Endothelial cell (in vitro differentiated cells): ENCODE measurements at regions not wholly inside any gene's neighbourhood (a gene's known extent, or its start where the extent isn't known, plus 50 kb on each side); places are given as distances from the start of the nearest gene placed in this dataset.

ENCODE experiments used
- DNase-seq: peaks from one replicate; pipeline ENCODE4 v3.0.0; 2021; ENCODE audit warnings: low spot score
- H3K27ac Mint-ChIP-seq: one replicate; pipeline ENCODE4 v1.8.0; 2021; ENCODE audit warnings: mixed read lengths, inconsistent platforms; ENCODE audit not compliant: unreplicated experiment
- H3K27me3 Mint-ChIP-seq: one replicate; pipeline ENCODE4 v1.8.0; 2021; ENCODE audit warnings: mild to moderate bottlenecking, moderate library complexity, mixed read lengths, inconsistent platforms; ENCODE audit not compliant: unreplicated experiment
- H3K36me3 Mint-ChIP-seq: one replicate; pipeline ENCODE4 v1.8.0; 2021; ENCODE audit warnings: mild to moderate bottlenecking, low read depth, mixed read lengths, inconsistent platforms; ENCODE audit not compliant: unreplicated experiment
- H3K4me1 Mint-ChIP-seq: one replicate; pipeline ENCODE4 v1.8.0; 2021; ENCODE audit warnings: mild to moderate bottlenecking, mixed read lengths, inconsistent platforms; ENCODE audit not compliant: unreplicated experiment
- H3K4me3 Mint-ChIP-seq: one replicate; pipeline ENCODE4 v1.8.0; 2021; ENCODE audit warnings: mild to moderate bottlenecking, mixed read lengths, inconsistent platforms; ENCODE audit not compliant: unreplicated experiment
- H3K9me3 Mint-ChIP-seq: one replicate; pipeline ENCODE4 v1.8.0; 2021; ENCODE audit warnings: mixed read lengths, inconsistent platforms; ENCODE audit not compliant: unreplicated experiment
- TF ChIP-seq, protein P1 (sequence below): fragments of 200-600 bp; sonication (generic); IDR thresholded peaks from one replicate; pipeline ENCODE4 v1.5.0; 2021; ENCODE audit warnings: antibody characterized with exemption; ENCODE audit not compliant: unreplicated experiment

GRCh38 chr17:37797206-37797605 lies 52.3 kb upstream of the HNF1B start:
- Mint-ChIP-seq H3K27ac (no peak overlapping the region), H3K9me3 (no peaks in the 10 kb centered on the region), H3K4me1 (peaks cover 2% of the 10 kb centered on the region), H3K4me3 (no peak overlapping the region), H3K27me3 (no peaks in the 10 kb centered on the region), H3K36me3 (no peaks in the 10 kb centered on the region)
- no peak for DNase-seq
- TF ChIP-seq, protein P1, sequence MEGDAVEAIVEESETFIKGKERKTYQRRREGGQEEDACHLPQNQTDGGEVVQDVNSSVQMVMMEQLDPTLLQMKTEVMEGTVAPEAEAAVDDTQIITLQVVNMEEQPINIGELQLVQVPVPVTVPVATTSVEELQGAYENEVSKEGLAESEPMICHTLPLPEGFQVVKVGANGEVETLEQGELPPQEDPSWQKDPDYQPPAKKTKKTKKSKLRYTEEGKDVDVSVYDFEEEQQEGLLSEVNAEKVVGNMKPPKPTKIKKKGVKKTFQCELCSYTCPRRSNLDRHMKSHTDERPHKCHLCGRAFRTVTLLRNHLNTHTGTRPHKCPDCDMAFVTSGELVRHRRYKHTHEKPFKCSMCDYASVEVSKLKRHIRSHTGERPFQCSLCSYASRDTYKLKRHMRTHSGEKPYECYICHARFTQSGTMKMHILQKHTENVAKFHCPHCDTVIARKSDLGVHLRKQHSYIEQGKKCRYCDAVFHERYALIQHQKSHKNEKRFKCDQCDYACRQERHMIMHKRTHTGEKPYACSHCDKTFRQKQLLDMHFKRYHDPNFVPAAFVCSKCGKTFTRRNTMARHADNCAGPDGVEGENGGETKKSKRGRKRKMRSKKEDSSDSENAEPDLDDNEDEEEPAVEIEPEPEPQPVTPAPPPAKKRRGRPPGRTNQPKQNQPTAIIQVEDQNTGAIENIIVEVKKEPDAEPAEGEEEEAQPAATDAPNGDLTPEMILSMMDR, result no peak

DNA sequence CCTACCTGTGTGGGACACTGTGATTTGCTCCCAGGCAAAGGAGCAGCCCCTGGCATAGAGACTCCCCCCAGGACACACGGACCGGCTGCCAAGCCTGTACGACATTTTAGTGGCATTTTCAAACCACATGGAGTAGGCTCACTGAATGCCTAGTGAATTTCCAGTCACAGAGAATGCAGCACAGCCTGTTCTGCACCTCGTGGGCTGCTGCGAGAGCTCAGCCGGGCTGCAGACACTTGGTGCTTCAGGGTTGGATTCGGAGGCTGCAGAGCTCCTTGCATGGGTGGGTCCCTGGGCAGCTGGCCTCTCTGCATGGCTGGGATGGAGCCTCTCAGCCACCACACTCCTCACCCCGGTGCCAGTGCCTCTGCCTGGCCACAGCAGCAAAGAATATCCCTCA lies 51.2 kb upstream of the HNF1B start:
- Mint-ChIP-seq H3K27me3 (no peaks in the 10 kb centered on the region), H3K36me3 (no peaks in the 10 kb centered on the region), H3K9me3 (no peaks in the 10 kb centered on the region), H3K4me3 (no peak overlapping the region), H3K27ac (no peak overlapping the region), H3K4me1 (peaks cover 2% of the 10 kb centered on the region)
- TF ChIP-seq, protein P1, result no peak
- DNase-seq, result no peak
